Stimulated activated naive CD4-positive, alpha-beta T cell treated with Interleukin-2 at 50 U/mL for 16 hours (primary cell): ENCODE measurements at regions not wholly inside any gene's neighbourhood (a gene's known extent, or its start where the extent isn't known, plus 50 kb on each side); places are given as distances from the start of the nearest gene placed in this dataset.
"Not testable (repeated sequence)": the region's sequence is repeated elsewhere in the genome, so short reads cannot be mapped to it uniquely, and the experiment has no call there.

ENCODE experiments used
- DNase-seq: peaks from one replicate; lab custom pipeline; 2025; lab: John Stamatoyannopoulos, UW

DNA sequence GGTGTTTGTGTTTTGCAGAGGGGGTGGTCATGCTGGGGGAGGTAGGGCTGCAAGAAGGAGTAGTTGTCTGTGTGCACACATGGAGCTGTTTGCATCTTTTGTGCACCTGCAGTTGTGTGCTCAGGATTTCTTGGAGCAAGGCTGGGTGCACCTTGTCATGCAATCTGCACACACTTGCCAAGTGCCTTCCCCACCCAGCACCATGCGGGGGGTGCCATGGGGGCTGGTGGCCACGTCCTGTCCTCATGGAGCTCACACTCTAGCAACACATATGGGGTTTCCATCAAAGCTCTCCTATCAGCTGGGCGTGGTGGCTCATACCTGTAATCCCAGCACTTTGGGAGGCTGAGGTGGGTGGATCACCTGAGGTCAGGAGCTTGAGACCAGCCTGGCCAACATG, 111.6 kb downstream of the CRLF3 start:
- not testable (repeated sequence) for DNase-seq

GRCh38 chr17:30711626-30712507, 112.6 kb downstream of the CRLF3 start:
- DNase-seq: not testable (repeated sequence)

DNA sequence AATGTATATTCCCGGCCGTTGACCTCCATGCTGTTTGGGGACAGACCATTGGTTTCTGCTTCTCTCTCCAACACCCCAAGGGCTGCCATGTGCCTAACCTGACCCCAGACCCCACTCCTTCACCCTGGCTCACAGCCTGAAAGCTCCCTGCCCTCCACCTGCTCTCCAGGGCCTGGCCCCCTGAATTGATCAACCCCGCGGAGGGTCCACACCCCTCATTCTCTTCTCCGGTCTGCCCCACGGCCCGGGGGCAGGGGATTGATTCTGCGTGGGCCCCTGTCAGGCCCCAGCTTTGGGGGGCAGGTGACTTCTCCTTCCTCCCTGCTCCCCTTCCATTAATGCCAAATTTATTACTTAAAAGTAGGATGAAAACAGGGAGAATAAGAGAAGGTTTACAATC, 113.3 kb downstream of the CRLF3 start:
- DNase-seq: not testable (repeated sequence)

GRCh38 chr17:30710276-30711088, 114.0 kb downstream of the CRLF3 start:
- not testable (repeated sequence) for DNase-seq

GRCh38 chr17:30709561-30710275, 114.8 kb downstream of the CRLF3 start:
- peak; percentile 12 for DNase-seq

GRCh38 chr17:30709096-30709495, 115.4 kb downstream of the CRLF3 start:
- peak; percentile 2 for DNase-seq

DNA sequence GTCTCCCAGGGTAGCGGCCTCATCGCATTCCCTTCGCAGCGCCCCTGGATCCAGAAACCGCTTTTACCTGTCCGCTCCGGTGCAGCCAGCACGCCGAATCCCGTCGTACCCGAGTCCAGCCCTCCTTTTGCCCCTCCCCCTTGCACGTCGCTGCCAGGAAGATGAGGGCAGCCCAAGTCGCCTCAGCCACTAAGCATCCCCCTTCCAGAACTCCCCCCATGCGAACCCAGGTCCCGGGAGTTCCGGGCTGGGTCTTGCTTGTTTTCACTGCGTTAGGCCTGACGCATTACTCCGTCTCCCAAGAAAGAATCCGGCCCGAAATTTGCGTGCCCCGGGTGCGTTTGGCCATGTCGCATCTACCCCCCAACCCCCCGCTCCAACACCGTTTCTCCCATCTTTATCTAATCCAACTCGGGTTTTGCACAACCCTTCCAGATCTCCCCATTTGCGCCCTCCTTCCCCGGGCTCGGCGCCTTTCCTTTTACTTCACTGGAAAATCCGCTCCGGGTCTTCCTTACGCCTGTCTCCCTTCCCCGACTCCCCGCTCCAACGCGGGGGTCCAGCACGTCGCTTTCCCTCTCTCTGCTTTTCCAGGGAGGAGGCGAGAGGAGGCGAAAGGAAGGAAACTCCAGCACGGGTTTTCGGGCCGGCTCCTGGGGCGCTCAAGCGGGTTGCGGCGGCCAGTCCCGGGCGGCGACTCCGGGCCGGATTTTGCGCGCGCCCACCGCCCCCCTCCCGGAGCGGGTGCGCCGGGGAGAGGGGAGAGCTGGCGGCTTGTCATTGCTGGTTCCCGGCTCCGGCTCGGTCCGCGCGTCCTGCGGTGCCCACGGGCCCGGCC, 116.0 kb downstream of the CRLF3 start:
- peak; percentile 54 for DNase-seq

- DNase-seq: not testable (repeated sequence)
Measured at GRCh38 chr17:30707724-30708240, 116.7 kb downstream of the CRLF3 start.

GRCh38 chr17:30706461-30707335, 117.8 kb downstream of the CRLF3 start:
- DNase-seq: not testable (repeated sequence)

DNA sequence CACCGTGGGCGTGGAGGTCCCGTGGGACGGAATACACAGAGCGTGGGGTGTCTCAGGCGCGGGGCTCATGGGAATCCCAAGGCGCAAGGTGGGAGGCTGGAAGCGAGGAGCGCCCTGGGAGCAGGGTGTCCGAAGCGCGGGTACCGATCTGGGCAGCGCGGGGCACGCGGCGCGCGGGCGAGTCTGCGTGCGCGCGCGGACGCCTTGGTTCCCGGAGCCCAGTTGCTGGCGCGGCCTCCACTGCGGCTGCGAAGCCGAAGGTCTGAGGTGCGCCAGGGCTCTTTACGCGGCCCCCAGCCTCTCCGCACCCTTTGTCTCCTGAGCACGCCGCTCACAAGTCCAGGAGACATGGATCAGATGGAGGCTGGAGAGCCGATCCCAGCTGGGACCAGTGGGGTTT, 118.5 kb downstream of the CRLF3 start:
- DNase-seq: not testable (repeated sequence)

- no peak for DNase-seq
Measured at GRCh38 chr17:30701498-30701989, 122.9 kb downstream of the CRLF3 start.

GRCh38 chr17:30700833-30701232, 123.7 kb downstream of the CRLF3 start:
- DNase-seq: not testable (repeated sequence)

GRCh38 chr17:30697619-30698460, 126.7 kb downstream of the CRLF3 start:
- peak; percentile 42 for DNase-seq

GRCh38 chr17:30696234-30696633, 128.3 kb downstream of the CRLF3 start:
- DNase-seq: no peak

- not testable (repeated sequence) for DNase-seq
Measured at GRCh38 chr17:30695265-30695811, 129.2 kb downstream of the CRLF3 start.

DNA sequence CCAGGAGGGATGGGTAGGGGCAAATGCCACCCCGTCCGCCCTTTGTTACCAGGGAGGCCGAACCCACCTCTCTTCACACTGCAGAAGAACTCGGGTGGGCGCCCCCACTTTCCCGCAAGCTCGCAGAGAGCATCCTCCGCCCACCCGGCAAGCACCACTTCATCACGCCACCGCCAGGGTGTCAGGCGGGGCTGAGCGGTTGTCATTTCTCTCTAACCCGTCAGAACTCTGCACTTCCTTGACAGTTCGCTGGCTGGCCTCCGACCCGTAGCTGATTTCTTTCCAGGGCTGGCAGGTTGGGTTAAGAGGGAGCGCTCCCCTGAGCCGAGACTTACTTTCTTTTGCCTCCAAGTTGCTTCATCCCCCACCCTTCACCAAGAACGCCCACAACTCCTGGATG, 130.7 kb downstream of the CRLF3 start:
- peak; percentile 28 for DNase-seq

DNA sequence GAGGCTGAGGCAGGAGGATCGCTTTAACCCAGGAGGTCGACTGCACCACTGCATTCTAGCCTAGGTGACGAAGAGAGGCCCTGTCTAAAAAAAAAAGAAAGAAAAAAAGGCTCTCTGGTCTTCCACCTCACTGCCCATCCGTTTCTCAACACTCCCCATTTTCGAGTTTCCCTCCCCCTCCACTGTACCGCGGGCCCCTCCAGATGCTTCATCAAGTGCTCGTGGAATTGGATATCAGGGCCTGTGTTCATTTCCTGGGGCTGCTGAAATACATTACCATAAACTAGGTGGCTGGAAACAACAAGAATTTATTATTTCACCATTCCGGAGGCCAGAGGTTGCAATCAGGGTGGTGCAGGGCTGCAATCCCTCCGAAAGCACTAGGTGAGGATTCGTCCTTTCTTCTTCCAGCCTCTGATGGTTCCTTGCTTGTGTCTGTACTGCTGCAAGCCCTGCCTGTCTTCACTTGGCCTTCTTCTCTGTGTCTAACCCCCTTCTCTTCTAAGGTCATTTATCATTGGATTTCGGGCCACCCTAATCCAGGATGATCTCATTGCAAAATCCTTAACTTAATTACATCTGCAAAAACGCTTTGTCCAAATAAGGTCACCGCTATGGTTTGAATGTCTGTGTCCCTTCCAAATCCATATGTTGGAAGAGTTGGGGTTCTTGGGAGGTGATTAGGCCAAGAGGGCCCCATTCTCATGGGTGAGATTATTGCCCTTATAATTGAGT, 135.1 kb downstream of the CRLF3 start:
- not testable (repeated sequence) for DNase-seq
